GM21515 (cell line): ENCODE measurements at regions not wholly inside any gene's neighbourhood (a gene's known extent, or its start where the extent isn't known, plus 50 kb on each side); places are given as distances from the start of the nearest gene placed in this dataset.
"Not testable (repeated sequence)": the region's sequence is repeated elsewhere in the genome, so short reads cannot be mapped to it uniquely, and the experiment has no call there.

ENCODE experiments used
- ATAC-seq: cut with Tn5 transposase; IDR thresholded peaks from one replicate; pipeline ENCODE4 v1.9.1; 2021; ENCODE audit not compliant: unreplicated experiment

- no peak for ATAC-seq
Measured at GRCh38 chr3:152768478-152768877, 66.5 kb upstream of the P2RY1 start.

- ATAC-seq, result peak; percentile 69
Measured at GRCh38 chr3:152769523-152769922, 65.4 kb upstream of the P2RY1 start.

- ATAC-seq, result no peak
Measured at GRCh38 chr3:152770296-152770695, 64.6 kb upstream of the P2RY1 start.

GRCh38 chr3:152771120-152771519 lies 63.8 kb upstream of the P2RY1 start:
- no peak for ATAC-seq

- ATAC-seq, result no peak
Measured at GRCh38 chr3:152772674-152773225, 62.2 kb upstream of the P2RY1 start.

- ATAC-seq, result no peak
Measured at GRCh38 chr3:152773633-152774032, 61.3 kb upstream of the P2RY1 start.

- ATAC-seq, result not testable (repeated sequence)
Measured at GRCh38 chr3:152774230-152774629, 60.7 kb upstream of the P2RY1 start.

- no peak for ATAC-seq
Measured at GRCh38 chr3:152778022-152778421, 56.9 kb upstream of the P2RY1 start.

GRCh38 chr3:152779653-152780052 lies 55.3 kb upstream of the P2RY1 start:
- no peak for ATAC-seq

- no peak for ATAC-seq
Measured at GRCh38 chr3:152780553-152780952, 54.4 kb upstream of the P2RY1 start.

- ATAC-seq, result no peak
Measured at GRCh38 chr3:152785051-152785450, 49.9 kb upstream of the P2RY1 start.
